Heart left ventricle (tissue), 13 donors: ENCODE measurements at regions not wholly inside any gene's neighbourhood (a gene's known extent, or its start where the extent isn't known, plus 50 kb on each side); places are given as distances from the start of the nearest gene placed in this dataset.

Source experiments
- CTCF ChIP-seq, 12 donors: fragments of 200-600 bp; sonication (generic) in 4 of 12; IDR thresholded peaks; one replicate each; pipeline versions ENCODE4 v1.5.0 to v1.8.0; 2018 to 2022; ENCODE audit warnings: antibody characterized with exemption in 12 of 12, mild to moderate bottlenecking in 5 of 12
- POLR2A ChIP-seq, 2 donors: fragments of 450-650 bp; IDR thresholded peaks; one replicate each; pipeline ENCODE4 v1.6.1; 2017; ENCODE audit warnings: antibody characterized with exemption in 2 of 2, mild to moderate bottlenecking in 2 of 2, moderate library complexity in 2 of 2
- donor health status: ischemic (EF 13 %, LVEDD 7.1; RV severe dilation, severe dysfunction).
- donor health status: DM: no; HTN: yes; CAD: no.
- donor health status: DM: no; HTN: no; CAD: no.
- donor health status: ischemic (EF 25% LVEDD 6.9; RV normal size, moderate dysfunction).
- donor health status: ischemic (EF 25% LVEDD 5.7; RV mildly dilated, moderate dysfunction).
- donor health status: ischemic (EF 35%, LVEDD 5.7; RV mildly dilated, moderate dysfunction).
- donor health status: nonischemic (EF 11% LVEDD 7.7; RV severe dilation, severe dysfunction).
- donor health status: DM: yes; HTN: yes; CAD: no.
- donor health status: PGD.
- donor health status: ischemic (EF 29% LVEDD 5.4; RV normal size, mild dysfunction).
- donor health status: nonischemic (EF 23%, LVEDD 6.1; RV moderate dilation, normal function).

- TF ChIP-seq CTCF (IDR thresholded peaks at IDR 0.05), result no peak
- TF ChIP-seq POLR2A (IDR thresholded peaks at IDR 0.05), result no peak
Observed at GRCh38 chr5:60163762-60164161, 270.2 kb upstream of the PDE4D start.
